ENCODE measurements at regions not wholly inside any gene's neighbourhood (a gene's known extent, or its start where the extent isn't known, plus 50 kb on each side); places are given as distances from the start of the nearest gene placed in this dataset.
"Not testable (repeated sequence)": the region's sequence is repeated elsewhere in the genome, so short reads cannot be mapped to it uniquely, and the experiment has no call there.

GRCh38 chr14:80304125-80304766 lies 92.9 kb upstream of the DIO2 start:
- no peaks in the 10 kb centered on the region for H3K9me3 Mint-ChIP-seq
- H3K27me3 Mint-ChIP-seq = no peaks in the 10 kb centered on the region
- H3K27ac Mint-ChIP-seq = no peak overlapping the region
- H3K4me1 Mint-ChIP-seq = no peaks in the 10 kb centered on the region
- DNase-seq = no peak
- H3K36me3 Mint-ChIP-seq (ENCODE audit: low read depth) = no peaks in the 10 kb centered on the region
- H3K4me3 Mint-ChIP-seq = no peak overlapping the region
- intact Hi-C loops (cut with micrococcal nuclease) = no loop called here

DNA sequence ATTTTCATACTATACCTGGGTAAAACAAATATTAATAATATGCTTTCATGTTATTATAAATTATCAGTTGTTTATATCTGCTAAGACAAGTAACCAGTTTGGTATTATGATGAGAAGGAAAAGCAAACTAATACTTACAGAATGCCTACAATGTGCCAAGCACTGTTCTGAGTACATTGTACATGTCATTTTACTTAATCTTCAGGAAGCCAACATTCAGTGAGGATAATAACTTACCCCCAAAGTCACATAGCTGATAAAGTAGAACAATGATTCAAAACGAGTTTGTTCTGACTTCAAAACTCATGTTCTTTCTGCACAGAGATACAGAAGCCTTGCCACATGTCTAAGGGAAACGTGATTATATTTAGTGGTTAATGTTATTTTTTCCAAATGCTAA lies 89.0 kb upstream of the DIO2 start:
- Mint-ChIP-seq H3K4me3 (no peak overlapping the region), H3K4me1 (no peaks in the 10 kb centered on the region), H3K27me3 (no peaks in the 10 kb centered on the region), H3K9me3 (no peaks in the 10 kb centered on the region), H3K36me3 (ENCODE audit: low read depth) (no peaks in the 10 kb centered on the region), H3K27ac (no peak overlapping the region)
- intact Hi-C loops (cut with micrococcal nuclease) = no loop called here
- DNase-seq = no peak

- intact Hi-C loops (cut with micrococcal nuclease) = no loop called here
- H3K27ac Mint-ChIP-seq = no peak overlapping the region
These were observed 87.2 kb upstream of the DIO2 start for GRCh38 chr14:80298491-80299017.

GRCh38 chr14:80291101-80291500 lies 79.8 kb upstream of the DIO2 start:
- no peaks in the 10 kb centered on the region for H3K27me3 Mint-ChIP-seq
- H3K4me3 Mint-ChIP-seq = no peak overlapping the region
- intact Hi-C loops (cut with micrococcal nuclease) = no loop called here
- no peak for DNase-seq
- H3K9me3 Mint-ChIP-seq = no peaks in the 10 kb centered on the region
- H3K4me1 Mint-ChIP-seq = no peaks in the 10 kb centered on the region
- no peaks in the 10 kb centered on the region for H3K36me3 Mint-ChIP-seq (ENCODE audit: low read depth)
- no peak overlapping the region for H3K27ac Mint-ChIP-seq

More at GRCh38 chr14:80298491-80299017, 87.2 kb upstream of the DIO2 start:
- DNase-seq = no peak
- H3K4me3 Mint-ChIP-seq = no peak overlapping the region
- no peaks in the 10 kb centered on the region for H3K9me3 Mint-ChIP-seq
- no peaks in the 10 kb centered on the region for H3K27me3 Mint-ChIP-seq
- no peaks in the 10 kb centered on the region for H3K36me3 Mint-ChIP-seq (ENCODE audit: low read depth)
- no peaks in the 10 kb centered on the region for H3K4me1 Mint-ChIP-seq

DNA sequence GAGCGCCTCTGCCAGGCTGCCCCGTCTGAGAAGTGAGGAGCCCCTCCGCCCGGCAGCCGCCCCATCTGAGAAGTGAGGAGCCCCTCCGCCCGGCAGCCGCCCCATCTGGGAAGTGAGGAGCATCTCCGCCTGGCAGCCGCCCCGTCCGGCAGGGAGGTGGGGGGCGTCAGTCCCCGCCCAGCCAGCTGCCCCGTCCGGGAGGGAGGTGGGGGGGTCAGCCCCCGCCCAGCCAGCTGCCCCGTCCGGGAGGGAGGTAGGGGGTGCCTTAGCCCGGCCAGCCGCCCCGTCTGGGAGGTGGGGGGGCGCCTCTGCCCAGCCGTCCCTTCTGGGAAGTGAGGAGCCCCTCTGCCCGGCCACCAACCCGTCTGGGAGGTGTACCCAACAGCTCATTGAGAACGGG lies 75.4 kb upstream of the DIO2 start:
- intact Hi-C loops (cut with micrococcal nuclease); H3K4me1 Mint-ChIP-seq; H3K27ac Mint-ChIP-seq; H3K4me3 Mint-ChIP-seq; H3K9me3 Mint-ChIP-seq; H3K27me3 Mint-ChIP-seq; H3K36me3 Mint-ChIP-seq (ENCODE audit: low read depth): not testable (repeated sequence)
- DNase-seq = peak; percentile 8

DNA sequence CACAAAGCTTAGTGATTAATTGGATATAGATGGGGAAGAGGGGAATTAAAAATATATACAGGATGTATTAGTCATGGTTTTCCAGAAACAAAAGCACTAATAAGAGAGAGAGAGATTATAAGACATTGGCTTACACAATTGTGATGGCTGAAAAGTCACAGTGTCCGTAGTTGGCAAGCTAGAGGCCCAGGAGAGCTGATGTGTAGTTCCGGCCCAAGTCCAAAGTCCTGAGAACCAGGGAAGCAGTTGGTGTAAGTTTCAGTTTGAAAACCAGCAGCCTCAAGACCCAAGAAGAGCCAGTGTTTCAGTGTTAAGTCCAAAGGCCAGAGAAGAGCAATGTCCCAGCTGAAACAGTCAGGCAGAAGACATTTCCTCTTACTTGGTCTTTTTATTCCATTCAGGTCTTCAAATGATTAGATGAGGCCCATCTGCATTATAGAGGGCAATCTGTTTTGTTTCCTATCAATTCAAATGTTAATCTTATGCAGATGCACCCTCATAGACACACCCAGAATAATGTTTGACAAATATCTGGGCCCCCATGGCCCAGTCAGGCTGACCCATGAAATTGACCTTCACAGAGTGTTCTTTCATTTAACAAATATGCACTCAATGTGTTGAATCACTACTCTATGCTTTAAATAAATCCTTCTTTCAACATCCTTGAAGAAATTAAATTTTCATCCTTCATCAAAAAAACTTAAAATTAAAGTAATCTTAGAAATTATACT lies 67.2 kb upstream of the DIO2 start:
- Mint-ChIP-seq H3K27me3 (no peaks in the 10 kb centered on the region), H3K27ac (no peak overlapping the region), H3K36me3 (ENCODE audit: low read depth) (no peaks in the 10 kb centered on the region), H3K4me1 (no peaks in the 10 kb centered on the region), H3K9me3 (peaks cover 3% of the 10 kb centered on the region), H3K4me3 (no peak overlapping the region)
- DNase-seq = no peak
- intact Hi-C loops (cut with micrococcal nuclease) = no loop called here

DNA sequence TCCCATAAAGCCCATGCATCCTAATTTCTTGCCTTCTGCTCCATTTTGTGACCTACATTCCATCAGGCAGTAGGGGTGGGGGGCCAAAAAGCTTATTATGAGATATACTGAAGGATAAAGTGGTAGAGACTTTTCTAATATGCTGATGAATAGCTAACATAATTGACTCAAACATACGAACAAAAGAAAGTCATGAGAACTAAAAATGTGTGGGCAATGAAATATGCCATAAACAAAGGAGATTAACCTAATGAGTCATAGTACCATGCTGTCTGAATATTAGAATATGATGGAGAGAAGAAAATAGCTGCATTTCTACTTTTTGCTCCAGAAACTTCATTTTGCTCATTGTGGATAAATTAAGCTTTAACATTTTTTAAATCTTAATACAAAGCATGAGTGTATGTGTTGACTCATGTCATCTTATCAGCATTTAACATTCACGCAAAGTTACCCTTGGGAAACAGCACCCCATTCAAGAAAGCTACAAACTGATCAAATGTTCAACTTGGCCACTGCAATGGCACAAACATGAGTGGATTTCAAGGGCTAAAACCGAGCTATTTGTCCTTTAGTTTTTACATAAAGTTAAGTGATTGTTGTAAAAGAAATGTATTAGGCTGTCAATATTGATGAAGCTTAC lies 64.0 kb upstream of the DIO2 start:
- Mint-ChIP-seq H3K9me3 (peaks cover 3% of the 10 kb centered on the region), H3K4me3 (no peak overlapping the region), H3K4me1 (no peaks in the 10 kb centered on the region), H3K27me3 (no peaks in the 10 kb centered on the region), H3K27ac (no peak overlapping the region), H3K36me3 (ENCODE audit: low read depth) (no peaks in the 10 kb centered on the region)
- peak; percentile 6 for DNase-seq
- intact Hi-C loops (cut with micrococcal nuclease) = no loop called here

DNA sequence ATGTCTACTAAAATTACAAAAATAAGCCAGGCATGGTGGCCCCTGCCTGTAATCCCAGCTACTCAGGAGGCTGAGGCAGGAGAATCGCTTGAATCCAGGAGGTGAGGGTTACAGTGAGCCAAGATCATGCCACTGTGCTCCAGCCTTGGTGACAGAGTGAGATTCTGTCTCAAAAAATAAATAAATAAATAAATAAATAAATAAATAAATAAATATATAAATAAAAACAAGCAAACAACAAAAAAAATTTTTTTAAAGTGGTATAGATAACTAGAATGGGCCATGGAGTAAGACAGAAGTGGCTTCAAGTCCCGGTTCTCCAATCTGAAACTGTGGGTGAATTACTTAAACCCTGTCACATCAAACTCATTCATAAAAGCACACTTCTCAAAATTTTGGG lies 63.0 kb upstream of the DIO2 start:
- not testable (repeated sequence) for H3K27me3 Mint-ChIP-seq, H3K9me3 Mint-ChIP-seq, H3K4me1 Mint-ChIP-seq

GRCh38 chr14:80271389-80271788 lies 60.1 kb upstream of the DIO2 start:
- Mint-ChIP-seq H3K36me3 (ENCODE audit: low read depth) (no peaks in the 10 kb centered on the region), H3K9me3 (peaks cover 3% of the 10 kb centered on the region), H3K27ac (no peak overlapping the region), H3K27me3 (no peaks in the 10 kb centered on the region), H3K4me3 (no peak overlapping the region), H3K4me1 (no peaks in the 10 kb centered on the region)
- intact Hi-C loops (cut with micrococcal nuclease) = no loop called here
- no peak for DNase-seq

More for the DNA sequence above, 63.0 kb upstream of the DIO2 start:
- H3K36me3 Mint-ChIP-seq (ENCODE audit: low read depth); intact Hi-C loops (cut with micrococcal nuclease); H3K27ac Mint-ChIP-seq; DNase-seq; H3K4me3 Mint-ChIP-seq: not testable (repeated sequence)

DNA sequence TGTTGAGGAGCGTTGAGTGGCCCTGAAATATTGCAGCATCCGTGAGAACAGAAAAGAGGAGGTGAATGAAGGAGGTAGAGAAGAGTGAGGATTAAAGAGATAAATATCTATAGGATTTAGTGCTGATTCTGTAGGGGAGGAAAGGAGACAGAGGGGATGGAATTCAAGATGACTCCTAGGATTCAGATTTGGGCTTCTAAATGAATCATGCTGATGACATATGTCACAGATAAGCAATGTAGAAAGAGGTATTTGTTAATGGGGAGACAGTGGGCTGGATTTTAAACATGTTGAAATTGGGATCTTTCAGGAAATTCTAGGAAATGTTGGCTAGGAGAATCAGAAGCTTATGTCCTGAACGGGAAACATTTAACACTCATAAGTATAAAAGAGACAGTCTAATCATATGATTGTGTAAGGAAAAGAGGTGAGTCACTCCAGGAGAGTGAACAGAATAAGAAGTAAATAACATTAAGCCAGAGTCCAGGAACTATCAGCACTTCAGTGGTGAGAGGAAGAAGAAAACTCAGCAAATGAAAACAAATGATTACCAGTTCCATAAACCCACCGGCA lies 58.1 kb upstream of the DIO2 start:
- Mint-ChIP-seq H3K27ac (no peak overlapping the region), H3K4me3 (no peak overlapping the region), H3K9me3 (no peaks in the 10 kb centered on the region), H3K27me3 (no peaks in the 10 kb centered on the region), H3K4me1 (no peaks in the 10 kb centered on the region), H3K36me3 (ENCODE audit: low read depth) (no peaks in the 10 kb centered on the region)
- intact Hi-C loops (cut with micrococcal nuclease) = no loop called here
- no peak for DNase-seq

GRCh38 chr14:80266930-80267329 lies 55.6 kb upstream of the DIO2 start:
- intact Hi-C loops (cut with micrococcal nuclease) = no loop called here
- Mint-ChIP-seq H3K27me3 (no peaks in the 10 kb centered on the region), H3K9me3 (no peaks in the 10 kb centered on the region), H3K36me3 (ENCODE audit: low read depth) (no peaks in the 10 kb centered on the region), H3K4me1 (no peaks in the 10 kb centered on the region), H3K4me3 (no peak overlapping the region), H3K27ac (no peak overlapping the region)
- no peak for DNase-seq

DNA sequence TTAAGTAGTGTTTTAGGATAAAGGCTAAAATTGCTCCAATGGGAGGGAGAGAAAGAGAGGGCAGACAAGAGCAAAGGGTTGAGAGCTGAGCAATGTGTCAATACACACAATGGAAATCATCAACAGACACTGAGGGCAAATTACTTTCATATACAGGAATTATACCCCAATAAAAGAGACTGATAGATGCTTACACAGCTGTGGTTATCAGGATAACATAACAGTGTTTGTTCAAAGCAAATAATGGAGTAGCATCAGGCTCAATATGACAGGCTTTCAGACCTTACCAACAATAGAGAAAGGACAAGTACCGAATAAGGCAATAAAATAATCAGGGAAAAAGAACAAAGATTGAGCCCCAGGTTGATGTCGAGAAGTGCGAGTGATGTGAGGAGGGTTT lies 53.4 kb upstream of the DIO2 start:
- no peaks in the 10 kb centered on the region for H3K36me3 Mint-ChIP-seq (ENCODE audit: low read depth)
- H3K4me3 Mint-ChIP-seq = no peak overlapping the region
- H3K4me1 Mint-ChIP-seq = no peaks in the 10 kb centered on the region
- H3K9me3 Mint-ChIP-seq = no peaks in the 10 kb centered on the region
- H3K27me3 Mint-ChIP-seq = no peaks in the 10 kb centered on the region
- intact Hi-C loops (cut with micrococcal nuclease) = no loop called here
- no peak overlapping the region for H3K27ac Mint-ChIP-seq
- DNase-seq = no peak

Data from activated CD4-positive, alpha-beta T cell treated with anti-CD3 and anti-CD28 coated beads, Interleukin-2, amount 10 ng/mL, durations not matched to agents 24 days and 14 days (primary cell).